ENCODE measurements at regions not wholly inside any gene's neighbourhood (a gene's known extent, or its start where the extent isn't known, plus 50 kb on each side); places are given as distances from the start of the nearest gene placed in this dataset.
A peak's percentile ranks its signal among the peaks of the same experiment; 100 is the strongest.

DNA sequence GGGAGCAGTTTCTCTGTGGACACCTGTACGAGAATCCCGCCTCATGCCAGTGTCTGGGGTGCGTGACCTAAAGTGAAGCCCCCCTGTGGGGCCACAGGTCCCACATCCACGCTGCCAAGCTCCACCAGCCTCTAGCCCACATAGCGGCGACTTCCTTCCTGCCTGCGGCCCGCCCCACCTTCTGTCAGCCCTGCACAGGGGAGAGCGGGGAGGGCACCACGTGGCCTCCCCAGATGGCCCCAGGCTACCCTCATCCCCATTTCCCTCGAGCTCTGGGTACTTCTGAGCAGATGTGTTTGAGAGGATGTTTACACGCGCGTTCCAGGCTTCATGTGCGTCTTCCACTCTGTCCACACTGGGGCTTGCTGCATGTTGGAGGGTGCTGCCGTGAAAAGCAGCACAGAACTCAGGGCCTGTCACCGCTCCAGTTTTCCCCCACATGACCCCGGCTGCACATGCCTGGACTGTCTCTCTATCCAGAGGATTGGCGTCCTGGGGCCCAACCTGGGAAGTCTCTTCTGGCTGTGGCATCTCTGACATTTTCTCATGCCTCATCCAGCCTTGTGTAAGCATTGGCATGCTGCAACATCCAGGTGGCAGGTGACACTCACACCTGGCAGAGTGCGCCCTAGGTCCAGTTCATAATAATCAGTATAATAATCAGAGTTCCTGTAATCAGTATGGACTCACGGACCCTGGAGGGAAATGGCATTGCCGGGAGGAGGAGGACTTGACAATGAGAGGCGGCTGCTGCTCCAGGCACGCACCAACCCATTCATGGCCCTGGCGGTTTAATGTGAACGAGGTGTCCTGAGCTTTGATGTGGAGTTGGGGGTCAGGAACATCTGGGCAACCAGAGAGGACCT lies 146.3 kb upstream of the TWIST2 start:
- DNase-seq (peak in 2 of 5 donors; percentile 15 to 45), ATAC-seq (peak in 2 of 4 donors; percentile 16 to 44)
- no peaks in the 10 kb centered on the region for H3K36me3 ChIP-seq
- no peaks in the 10 kb centered on the region for H3K27me3 ChIP-seq
- no peak overlapping the region for H3K27ac ChIP-seq
- no peak overlapping the region for H3K4me3 ChIP-seq
- TF ChIP-seq, protein P1, sequence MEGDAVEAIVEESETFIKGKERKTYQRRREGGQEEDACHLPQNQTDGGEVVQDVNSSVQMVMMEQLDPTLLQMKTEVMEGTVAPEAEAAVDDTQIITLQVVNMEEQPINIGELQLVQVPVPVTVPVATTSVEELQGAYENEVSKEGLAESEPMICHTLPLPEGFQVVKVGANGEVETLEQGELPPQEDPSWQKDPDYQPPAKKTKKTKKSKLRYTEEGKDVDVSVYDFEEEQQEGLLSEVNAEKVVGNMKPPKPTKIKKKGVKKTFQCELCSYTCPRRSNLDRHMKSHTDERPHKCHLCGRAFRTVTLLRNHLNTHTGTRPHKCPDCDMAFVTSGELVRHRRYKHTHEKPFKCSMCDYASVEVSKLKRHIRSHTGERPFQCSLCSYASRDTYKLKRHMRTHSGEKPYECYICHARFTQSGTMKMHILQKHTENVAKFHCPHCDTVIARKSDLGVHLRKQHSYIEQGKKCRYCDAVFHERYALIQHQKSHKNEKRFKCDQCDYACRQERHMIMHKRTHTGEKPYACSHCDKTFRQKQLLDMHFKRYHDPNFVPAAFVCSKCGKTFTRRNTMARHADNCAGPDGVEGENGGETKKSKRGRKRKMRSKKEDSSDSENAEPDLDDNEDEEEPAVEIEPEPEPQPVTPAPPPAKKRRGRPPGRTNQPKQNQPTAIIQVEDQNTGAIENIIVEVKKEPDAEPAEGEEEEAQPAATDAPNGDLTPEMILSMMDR (IDR thresholded peaks at IDR 0.05): no peak
- no peak for TF ChIP-seq POLR2A (IDR thresholded peaks at IDR 0.05)
- no peaks in the 10 kb centered on the region for H3K9me3 ChIP-seq
- intact Hi-C loops (cut with DNase I): no loop called here
- 67 to 76% (median 73%) methylated on average over 26 of the region's 26 CpGs for whole genome bisulfite sequencing, 4 donors
- peaks cover 0 to 30% (median 15%) of the 10 kb centered on the region in 12 donors for H3K4me1 ChIP-seq

DNA sequence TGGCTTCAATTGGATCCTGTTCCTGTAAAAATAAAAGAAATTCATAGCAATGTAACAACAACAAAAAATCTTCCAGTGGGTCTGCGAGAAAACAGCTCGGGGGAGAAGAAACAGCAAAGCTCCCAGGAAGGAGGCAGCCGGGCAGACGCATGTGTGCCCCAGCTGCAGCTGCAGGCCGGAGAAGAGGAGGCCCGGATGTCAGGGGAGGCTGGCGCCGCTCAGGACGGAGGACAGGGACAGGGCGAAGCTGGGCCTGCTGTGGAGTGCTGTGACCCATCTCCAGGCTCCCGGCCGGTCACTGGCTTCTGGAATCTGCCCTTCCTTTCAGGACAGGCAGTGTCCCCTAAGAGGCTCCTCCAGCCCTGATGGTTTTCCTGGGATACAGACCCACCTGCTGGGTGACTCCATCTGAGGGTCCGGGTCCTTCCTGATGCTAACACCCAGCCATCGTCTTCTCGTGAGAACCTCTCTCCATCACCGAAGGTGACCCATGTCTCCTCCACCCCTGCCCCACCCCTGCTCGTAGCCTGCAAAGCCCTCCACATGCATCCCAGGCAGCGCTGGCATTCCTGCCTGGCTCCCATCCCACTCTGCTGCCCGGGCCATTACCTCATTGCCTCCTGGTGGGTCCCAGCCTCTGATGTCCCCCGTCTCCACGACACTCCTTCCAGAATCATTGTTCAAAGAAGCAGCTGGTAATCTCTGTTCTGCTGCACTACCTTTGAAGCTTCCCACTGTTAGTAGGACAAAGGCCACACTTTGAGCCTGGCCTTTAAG lies 145.4 kb upstream of the TWIST2 start:
- peak in 2 of 4 donors; percentile 20 to 79 for ATAC-seq
- no peaks in the 10 kb centered on the region for H3K36me3 ChIP-seq
- TF ChIP-seq, protein P1 (IDR thresholded peaks at IDR 0.05): no peak
- TF ChIP-seq POLR2A (IDR thresholded peaks at IDR 0.05): no peak
- no peaks in the 10 kb centered on the region for H3K9me3 ChIP-seq
- no peak overlapping the region for H3K27ac ChIP-seq
- H3K4me1 ChIP-seq: peaks cover 0 to 30% (median 15%) of the 10 kb centered on the region in 12 donors
- no peaks in the 10 kb centered on the region for H3K27me3 ChIP-seq
- intact Hi-C loops (cut with DNase I): no loop called here
- H3K4me3 ChIP-seq: no peak overlapping the region
- 74 to 77% (median 76%) methylated on average over 21 of the region's 21 CpGs for WGBS, 4 donors
- peak in 3 of 5 donors; percentile 32 to 53 (median 48) for DNase-seq

DNA sequence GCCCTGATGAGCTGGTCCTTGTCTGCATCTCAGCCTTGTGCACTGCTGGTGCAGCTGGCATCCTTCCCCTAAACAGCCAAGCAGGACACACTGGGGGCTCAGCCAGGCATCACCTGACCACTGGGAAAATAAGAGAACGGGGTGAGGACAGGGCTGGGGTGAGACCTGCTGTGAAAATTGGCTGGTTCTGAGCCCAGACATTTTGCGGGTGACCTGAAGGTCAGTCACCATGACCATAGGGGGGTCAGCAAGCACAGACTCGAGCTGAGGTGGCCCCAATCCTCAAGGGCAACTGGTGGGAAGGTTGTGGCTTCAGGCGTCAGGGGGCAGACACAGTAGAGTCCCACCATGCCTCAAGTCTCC lies 144.9 kb upstream of the TWIST2 start:
- ATAC-seq: peak in 1 of 4 donors; percentile 10
- Histone ChIP-seq H3K27me3 (no peaks in the 10 kb centered on the region), H3K4me1 (peaks cover 0 to 28% (median 15%) of the 10 kb centered on the region in 12 donors), H3K9me3 (no peaks in the 10 kb centered on the region), H3K4me3 (no peak overlapping the region), H3K27ac (no peak overlapping the region), H3K36me3 (no peaks in the 10 kb centered on the region)
- TF ChIP-seq, protein P1 (IDR thresholded peaks at IDR 0.05): no peak
- TF ChIP-seq POLR2A (IDR thresholded peaks at IDR 0.05): no peak
- WGBS, 4 donors: 73 to 82% (median 77%) methylated on average over 3 to 4 of the region's 4 CpGs
- intact Hi-C loops (cut with DNase I): no loop called here
- DNase-seq: no peak

DNA sequence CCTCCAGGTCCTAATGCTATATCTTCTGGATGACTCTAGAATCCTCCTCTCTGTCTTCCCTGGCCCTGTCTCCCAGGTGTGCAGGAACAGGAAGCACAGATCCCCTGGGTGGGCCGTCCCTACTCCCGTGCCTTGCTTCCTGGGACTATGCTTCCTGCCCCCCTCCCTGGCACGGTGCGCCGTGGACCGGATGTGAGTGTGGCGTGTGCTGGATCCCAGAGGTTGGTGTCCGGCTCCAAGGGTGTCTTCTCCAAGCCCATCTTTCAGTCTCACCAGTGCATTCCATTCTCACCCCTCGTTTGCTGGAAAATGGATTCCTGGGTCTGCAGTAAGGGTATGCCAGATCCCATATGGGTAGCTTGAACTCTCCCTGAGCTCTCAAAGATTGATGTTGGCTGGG lies 144.4 kb upstream of the TWIST2 start:
- no peaks in the 10 kb centered on the region for H3K9me3 ChIP-seq
- intact Hi-C loops (cut with DNase I): no loop called here
- DNase-seq (peak in 1 of 5 donors; percentile 4), ATAC-seq (no peak)
- H3K27ac ChIP-seq: no peak overlapping the region
- no peak overlapping the region for H3K4me3 ChIP-seq
- no peaks in the 10 kb centered on the region for H3K36me3 ChIP-seq
- peaks cover 0 to 25% (median 13%) of the 10 kb centered on the region in 12 donors for H3K4me1 ChIP-seq
- TF ChIP-seq, protein P1 (IDR thresholded peaks at IDR 0.05): no peak
- TF ChIP-seq POLR2A (IDR thresholded peaks at IDR 0.05): no peak
- peaks cover 0 to 2% (median 0%) of the 10 kb centered on the region in 9 donors for H3K27me3 ChIP-seq
- WGBS, 4 donors: 50 to 90% (median 78%) methylated on average over 2 to 9 of the region's 9 CpGs
